ENCODE measurements at regions not wholly inside any gene's neighbourhood (a gene's known extent, or its start where the extent isn't known, plus 50 kb on each side); places are given as distances from the start of the nearest gene placed in this dataset.

GRCh38 chr2:15806801-15807417, 133.4 kb upstream of the MYCN start:
- H3K27ac ChIP-seq (ENCODE audit: low read length): no peak overlapping the region
- no peaks in the 10 kb centered on the region for H3K27me3 ChIP-seq (ENCODE audit: insufficient read depth, low read length, poor library complexity)
- DNase-seq (no peak), ATAC-seq (ENCODE audit: insufficient read depth, low read depth) (no peak)
- no peaks in the 10 kb centered on the region for H3K36me3 ChIP-seq (ENCODE audit: insufficient read depth, low read length)
- no peak for TF ChIP-seq CTCF (IDR thresholded peaks at IDR 0.05; ENCODE audit: borderline replicate concordance, extremely low read depth, low read length, poor library complexity, severe bottlenecking)
- no peak for TF ChIP-seq EZH2 (IDR thresholded peaks at IDR 0.05; ENCODE audit: borderline replicate concordance, low read depth, low read length, severe bottlenecking)
- H3K9me3 ChIP-seq (ENCODE audit: insufficient read depth, low read length, severe bottlenecking): no peaks in the 10 kb centered on the region
- H3K4me2 ChIP-seq (ENCODE audit: insufficient read depth, low read length): no peak overlapping the region
- H3K79me2 ChIP-seq (ENCODE audit: insufficient read depth, low read length): no peaks in the 10 kb centered on the region
- no peak overlapping the region for H2AFZ ChIP-seq (ENCODE audit: low read depth, low read length)
- H4K20me1 ChIP-seq (ENCODE audit: insufficient read depth, low read length): no peaks in the 10 kb centered on the region
- no peaks in the 10 kb centered on the region for H3K4me1 ChIP-seq (ENCODE audit: insufficient read depth, low read length)
- H3K4me3 ChIP-seq (ENCODE audit: low read depth in 1 of 2, low read length in 2 of 2): no peak overlapping the region
- no peak overlapping the region for H3K9ac ChIP-seq (ENCODE audit: low read depth, low read length)

- no peak overlapping the region for H3K4me3 ChIP-seq (ENCODE audit: low read depth in 1 of 2, low read length in 2 of 2)
- no peak overlapping the region for H3K9ac ChIP-seq (ENCODE audit: low read depth, low read length)
- H3K79me2 ChIP-seq (ENCODE audit: insufficient read depth, low read length): no peaks in the 10 kb centered on the region
- H3K36me3 ChIP-seq (ENCODE audit: insufficient read depth, low read length): no peaks in the 10 kb centered on the region
- H3K9me3 ChIP-seq (ENCODE audit: insufficient read depth, low read length, severe bottlenecking): no peaks in the 10 kb centered on the region
- no peak overlapping the region for H3K27ac ChIP-seq (ENCODE audit: low read length)
- ATAC-seq (ENCODE audit: insufficient read depth, low read depth) (no peak), DNase-seq (no peak)
- no peaks in the 10 kb centered on the region for H3K4me1 ChIP-seq (ENCODE audit: insufficient read depth, low read length)
- H3K27me3 ChIP-seq (ENCODE audit: insufficient read depth, low read length, poor library complexity): no peaks in the 10 kb centered on the region
- no peak overlapping the region for H3K4me2 ChIP-seq (ENCODE audit: insufficient read depth, low read length)
- H4K20me1 ChIP-seq (ENCODE audit: insufficient read depth, low read length): no peaks in the 10 kb centered on the region
- H2AFZ ChIP-seq (ENCODE audit: low read depth, low read length): no peak overlapping the region
- TF ChIP-seq CTCF (IDR thresholded peaks at IDR 0.05; ENCODE audit: borderline replicate concordance, extremely low read depth, low read length, poor library complexity, severe bottlenecking) (no peak), EZH2 (IDR thresholded peaks at IDR 0.05; ENCODE audit: borderline replicate concordance, low read depth, low read length, severe bottlenecking) (no peak)
Measured at GRCh38 chr2:15807418-15808203, 132.7 kb upstream of the MYCN start.

GRCh38 chr2:15808204-15808910, 132.0 kb upstream of the MYCN start:
- Histone ChIP-seq H2AFZ (ENCODE audit: low read depth, low read length) (no peak overlapping the region), H3K9me3 (ENCODE audit: insufficient read depth, low read length, severe bottlenecking) (no peaks in the 10 kb centered on the region), H3K4me2 (ENCODE audit: insufficient read depth, low read length) (no peak overlapping the region), H3K4me3 (ENCODE audit: low read depth in 1 of 2, low read length in 2 of 2) (no peak overlapping the region), H3K9ac (ENCODE audit: low read depth, low read length) (no peak overlapping the region), H4K20me1 (ENCODE audit: insufficient read depth, low read length) (no peaks in the 10 kb centered on the region), H3K79me2 (ENCODE audit: insufficient read depth, low read length) (no peaks in the 10 kb centered on the region), H3K36me3 (ENCODE audit: insufficient read depth, low read length) (no peaks in the 10 kb centered on the region), H3K27ac (ENCODE audit: low read length) (no peak overlapping the region), H3K4me1 (ENCODE audit: insufficient read depth, low read length) (no peaks in the 10 kb centered on the region), H3K27me3 (ENCODE audit: insufficient read depth, low read length, poor library complexity) (no peaks in the 10 kb centered on the region)
- DNase-seq (no peak), ATAC-seq (ENCODE audit: insufficient read depth, low read depth) (no peak)
- TF ChIP-seq EZH2 (IDR thresholded peaks at IDR 0.05; ENCODE audit: borderline replicate concordance, low read depth, low read length, severe bottlenecking) (no peak), CTCF (IDR thresholded peaks at IDR 0.05; ENCODE audit: borderline replicate concordance, extremely low read depth, low read length, poor library complexity, severe bottlenecking) (no peak)

Data from DND-41 (cell line).